Bone marrow (tissue), 2 donors: ENCODE measurements at regions not wholly inside any gene's neighbourhood (a gene's known extent, or its start where the extent isn't known, plus 50 kb on each side); places are given as distances from the start of the nearest gene placed in this dataset.

ENCODE experiments used
- DNase-seq, 2 donors: peaks; one replicate each; lab custom pipeline; 2025; lab: John Stamatoyannopoulos, UW

DNA sequence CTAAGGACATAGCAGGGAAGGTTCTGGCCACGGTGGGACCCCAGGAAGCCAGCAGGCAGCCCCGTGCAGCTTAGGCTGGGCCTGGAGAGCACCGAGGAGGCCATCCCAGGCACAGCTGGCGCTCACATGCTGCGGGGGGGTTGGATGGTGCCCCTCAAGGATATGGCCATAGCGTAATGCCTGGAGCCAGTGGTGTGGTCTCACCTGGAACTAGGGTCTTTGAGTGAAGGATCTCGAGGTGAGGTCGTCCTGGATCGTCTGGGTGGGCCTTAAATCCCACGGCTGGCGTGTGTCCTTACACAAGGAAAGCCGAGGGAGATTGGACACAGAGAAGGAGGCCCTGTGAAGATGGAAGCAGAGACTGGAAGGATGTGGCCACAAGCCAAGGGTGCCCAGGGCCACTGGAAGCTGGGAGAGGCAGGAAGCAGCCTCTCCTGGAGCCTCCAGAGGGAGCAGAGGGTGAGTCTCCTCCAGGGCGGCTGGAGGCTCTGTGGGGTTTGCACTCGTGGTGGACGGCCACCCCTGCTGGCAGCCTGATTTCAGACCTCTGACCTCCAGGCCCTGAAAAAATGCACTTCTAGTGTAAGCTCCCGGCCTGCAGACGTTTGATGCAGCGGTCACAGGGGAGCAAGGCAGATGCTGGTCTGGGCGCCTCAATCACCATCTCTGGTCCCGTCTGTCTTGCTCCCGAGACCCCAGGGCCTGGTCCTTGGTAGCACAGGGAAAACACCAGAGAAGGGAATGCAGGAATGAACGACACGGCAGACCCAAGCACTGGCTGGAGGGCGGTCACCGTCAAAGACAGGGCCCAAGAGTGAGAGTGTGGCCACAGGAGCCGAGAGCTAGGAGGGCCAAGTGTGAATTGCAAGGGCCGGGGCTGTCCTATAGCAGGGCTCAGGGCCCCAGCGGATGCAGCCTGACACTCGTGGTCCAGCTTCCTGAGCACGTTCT is 218.6 kb downstream of the KIF26A start:
- no peak for DNase-seq

DNA sequence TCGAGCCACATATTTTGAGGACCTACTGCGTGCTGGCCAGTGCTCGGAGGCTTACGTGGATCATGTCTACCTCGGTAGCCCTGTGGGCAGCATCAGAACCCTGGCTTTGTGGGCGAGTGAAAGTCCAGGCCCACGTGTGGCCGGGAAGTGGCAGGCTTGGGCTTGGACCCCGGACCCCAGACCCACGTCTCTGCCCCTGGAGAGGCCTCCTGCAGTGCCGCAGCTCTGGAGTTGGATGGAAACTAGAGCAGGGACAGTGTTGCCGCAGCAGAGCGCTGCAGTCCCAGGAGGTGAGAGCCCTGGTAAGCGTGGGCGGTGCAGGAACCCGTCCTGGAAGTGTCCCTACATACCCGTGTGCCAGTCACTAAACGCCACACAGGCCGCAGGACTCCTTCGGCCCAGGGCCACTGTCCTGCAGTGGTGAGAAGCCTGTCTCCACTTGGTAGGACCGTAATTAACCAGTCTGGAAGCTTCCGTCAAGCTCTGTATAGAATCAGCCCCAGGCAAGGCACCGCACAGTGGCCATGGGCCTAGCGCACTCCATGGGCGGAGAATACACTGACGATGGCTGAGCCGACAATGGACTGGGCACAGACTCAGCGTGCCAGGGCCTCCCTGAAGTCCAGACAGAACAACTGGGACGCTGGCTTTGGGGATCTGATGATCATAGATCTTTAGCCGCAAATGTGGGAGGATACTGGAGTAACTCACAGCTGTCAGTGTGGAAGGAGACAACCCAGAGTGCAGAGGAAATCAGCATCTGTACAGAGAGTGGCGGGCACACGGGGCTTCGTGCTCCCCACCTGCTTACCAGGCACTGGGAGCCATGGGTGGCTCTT is 219.5 kb downstream of the KIF26A start:
- DNase-seq, result no peak

DNA sequence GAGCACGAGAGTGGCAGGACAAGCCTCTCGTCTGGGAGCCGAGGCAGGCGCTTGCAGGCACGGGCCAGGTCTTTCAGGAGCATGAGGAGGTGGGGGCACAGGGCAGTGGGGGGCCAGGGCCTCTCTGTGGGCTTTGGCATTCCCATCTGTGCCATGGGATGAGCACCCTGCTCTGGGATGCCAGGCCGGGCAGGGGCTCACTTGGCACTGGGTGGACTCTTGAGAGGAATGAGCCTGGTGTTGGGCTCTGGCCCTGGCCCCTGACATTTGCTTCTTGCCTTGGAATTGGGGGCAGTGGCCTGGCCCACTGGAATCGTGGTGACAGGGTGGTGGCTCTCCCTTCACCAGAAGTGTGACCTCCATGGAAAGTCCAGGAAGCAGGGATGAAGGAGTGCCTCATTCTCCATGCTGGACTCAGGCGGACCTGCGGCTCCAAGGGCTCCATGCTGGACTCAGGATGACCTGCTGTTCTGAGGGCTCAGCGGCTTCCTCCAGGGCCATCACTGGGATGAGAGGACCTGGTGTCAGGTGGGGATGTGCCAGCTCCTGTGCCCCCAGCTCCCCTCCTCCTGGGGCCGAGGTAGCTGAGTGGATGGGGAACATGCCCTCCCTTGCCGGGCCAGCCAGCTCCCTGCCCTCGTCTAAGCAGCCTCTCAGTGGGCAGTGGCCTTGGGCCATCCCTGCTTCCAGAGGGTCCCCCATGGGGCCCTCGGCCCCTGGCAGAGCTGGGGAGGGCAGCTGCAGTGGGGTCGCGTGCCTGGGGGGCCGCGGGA is 220.3 kb downstream of the KIF26A start:
- no peak for DNase-seq

DNA sequence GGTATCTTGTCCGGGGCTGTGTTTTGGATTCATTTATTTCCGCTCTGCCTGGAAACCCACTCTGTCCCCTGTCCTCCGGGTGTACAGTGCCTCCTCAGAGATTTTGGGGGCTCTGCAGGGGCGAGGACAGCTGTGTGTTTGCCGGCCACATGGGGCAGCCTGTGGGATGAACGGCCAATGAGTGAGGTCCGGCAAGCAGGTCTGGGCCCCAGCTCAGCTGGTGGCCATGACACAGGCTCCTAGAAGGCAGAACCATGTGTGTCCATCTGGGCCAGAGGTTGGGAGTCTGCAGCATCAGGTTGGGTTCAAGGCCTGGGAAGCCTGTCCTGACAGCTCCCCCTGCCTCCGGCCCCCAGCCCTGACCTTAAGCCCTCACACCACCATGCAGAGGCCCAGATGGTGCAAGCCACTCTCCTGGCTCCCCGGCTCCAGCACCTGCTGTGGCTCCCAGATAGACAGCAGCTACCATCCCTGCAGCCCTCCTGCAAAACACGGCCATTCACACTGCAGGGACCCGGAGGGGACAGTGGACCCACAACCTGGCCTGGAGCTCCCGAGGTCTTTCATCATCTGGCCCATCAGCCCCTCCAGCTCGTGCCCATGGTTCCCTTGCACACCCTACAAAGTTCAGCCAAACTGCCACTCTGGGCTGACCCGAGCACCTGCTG is 220.1 kb upstream of the C14orf180 start:
- DNase-seq, result no peak

DNA sequence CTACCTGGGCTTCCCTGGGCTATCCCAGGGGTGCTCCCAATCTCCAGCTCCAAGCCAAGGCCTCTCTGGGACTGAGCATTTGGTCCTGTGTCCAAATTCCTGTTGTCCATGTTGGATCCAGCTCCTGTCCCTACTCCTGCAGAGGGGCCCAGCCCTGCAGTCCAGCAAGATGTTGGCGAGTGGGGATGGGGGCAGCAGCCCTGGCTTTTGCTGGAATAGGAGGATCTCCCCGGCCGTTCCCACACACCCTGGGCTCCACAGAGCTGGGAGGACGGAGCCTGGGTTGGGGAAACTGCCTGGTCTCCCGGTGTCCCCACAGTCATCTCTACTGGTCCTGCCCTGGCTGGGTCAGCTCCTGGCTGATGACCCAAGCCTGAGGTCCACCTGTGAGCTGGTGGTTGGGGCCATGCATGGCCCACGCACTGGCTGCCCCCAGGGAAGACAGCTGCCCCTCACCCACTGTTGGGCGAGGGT is 219.6 kb upstream of the C14orf180 start:
- no peak for DNase-seq

DNA sequence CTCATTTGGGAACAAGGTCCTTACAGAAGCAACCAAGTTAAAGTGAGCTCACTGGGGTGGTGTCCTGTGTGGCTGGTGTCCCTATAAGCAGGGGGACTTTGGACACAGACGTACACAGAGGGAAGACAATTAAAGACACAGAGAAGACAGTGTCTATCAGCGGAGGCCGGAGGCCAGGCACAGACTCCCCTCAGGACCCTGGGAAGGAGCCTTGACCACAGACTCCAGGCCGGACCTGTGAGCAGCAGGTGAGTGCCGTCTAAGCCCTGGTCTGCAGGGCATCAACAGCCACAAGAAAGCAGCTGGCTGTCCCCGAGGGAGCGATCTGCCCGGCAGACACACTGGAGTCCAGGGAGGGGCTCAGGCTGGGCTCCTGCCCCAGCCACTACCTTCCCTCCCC is 219.1 kb upstream of the C14orf180 start:
- DNase-seq, result no peak

DNA sequence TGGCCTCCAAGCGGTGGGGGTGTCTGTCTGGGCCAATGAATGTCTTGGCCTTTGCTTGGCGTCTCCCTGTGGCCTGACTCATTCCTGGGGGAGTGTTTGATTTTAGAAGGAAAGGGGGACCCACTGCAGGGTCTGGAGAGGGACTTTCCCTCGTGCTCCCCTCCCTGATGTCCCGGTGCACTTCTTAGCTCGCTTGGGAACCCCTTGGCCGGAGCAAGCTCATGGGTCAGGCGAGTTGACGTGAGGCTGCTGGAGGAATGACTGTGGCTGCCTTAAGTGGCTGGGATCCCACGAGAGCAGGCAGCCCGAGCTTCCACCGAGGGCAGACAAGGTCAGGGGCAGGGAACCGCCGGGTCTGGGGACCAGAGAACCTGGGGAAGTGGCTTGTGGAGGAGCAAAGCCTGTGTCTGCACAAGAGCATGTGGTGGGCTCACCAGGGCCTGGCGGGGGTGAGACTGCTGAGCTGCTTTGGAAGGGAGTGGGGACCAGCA is 218.4 kb upstream of the C14orf180 start:
- no peak for DNase-seq

DNA sequence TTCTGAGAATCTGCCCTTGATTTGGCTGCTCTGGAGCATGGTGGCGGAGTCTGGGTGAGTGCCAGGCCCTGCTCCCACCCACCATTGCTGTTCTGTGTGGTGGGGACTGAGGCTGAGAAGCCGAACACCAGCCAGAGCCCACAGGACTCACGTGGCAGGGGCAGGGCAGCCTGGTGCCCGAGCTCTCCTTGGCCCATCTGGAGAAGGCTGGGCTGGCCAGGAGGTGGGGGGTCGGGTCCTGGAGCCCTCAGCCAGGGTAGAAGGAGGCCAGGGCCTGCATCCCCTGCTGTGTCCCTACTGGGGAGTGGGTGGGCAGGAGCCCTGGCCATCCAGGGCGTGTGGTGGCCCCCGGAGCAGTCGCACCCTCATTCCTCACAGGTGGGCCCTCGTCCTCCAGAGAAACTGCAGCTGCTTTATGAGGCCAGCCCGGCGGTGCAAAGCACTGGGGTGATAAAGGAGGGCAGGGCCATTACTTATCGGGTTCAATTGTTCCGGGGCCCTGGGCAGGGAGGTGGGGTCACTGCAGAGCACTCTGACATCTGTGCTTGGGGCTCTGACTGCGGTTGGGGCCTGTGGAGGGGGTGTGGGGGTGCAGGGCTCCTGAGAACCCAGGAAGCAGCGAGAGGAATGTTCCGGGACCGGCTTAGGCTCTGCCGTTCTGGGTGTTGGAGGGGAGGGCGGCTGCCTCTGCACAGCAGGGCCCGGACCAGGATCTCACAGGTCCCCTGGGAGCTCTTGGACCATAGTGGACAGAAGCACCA is 217.5 kb upstream of the C14orf180 start:
- no peak for DNase-seq

DNA sequence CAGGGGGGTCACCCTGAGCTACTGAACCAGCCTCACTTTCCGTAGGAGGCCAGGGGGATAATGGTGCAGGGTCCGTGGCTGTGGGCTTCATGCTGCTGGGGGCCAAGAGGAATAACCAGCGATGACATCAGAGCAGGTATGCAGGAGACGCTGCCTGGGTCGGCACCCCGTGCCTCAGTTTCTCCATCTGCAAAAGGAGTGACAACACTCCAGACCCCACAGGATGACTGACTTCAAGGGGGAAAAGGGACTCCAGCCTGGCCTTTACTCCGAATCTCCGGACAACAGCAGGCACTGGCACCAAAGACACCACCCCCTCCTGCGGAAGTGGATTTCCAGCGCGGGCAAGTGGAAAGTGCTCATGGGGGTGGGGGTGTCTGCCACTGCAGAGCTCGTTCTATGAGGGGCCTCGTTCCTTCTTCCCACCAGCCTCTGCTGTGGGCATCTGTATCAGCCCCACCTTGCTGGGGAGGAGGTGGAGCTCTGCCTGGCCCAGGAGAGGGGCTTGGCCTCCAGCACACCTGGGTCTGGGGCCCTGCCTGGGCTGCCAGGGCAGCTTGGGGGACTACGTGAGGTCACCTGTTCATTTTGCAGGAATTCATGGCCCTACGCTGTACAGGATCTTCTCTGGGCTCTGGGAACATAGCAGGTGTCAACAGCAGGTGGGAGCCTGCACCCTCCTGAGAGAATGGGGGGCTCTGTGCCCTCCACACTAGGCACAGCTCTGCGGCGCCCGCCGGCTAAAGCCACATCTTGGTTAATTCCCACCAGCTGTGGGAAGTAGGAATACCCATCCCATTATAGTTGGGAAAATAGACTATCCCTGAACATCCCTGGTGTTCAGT is 216.6 kb upstream of the C14orf180 start:
- DNase-seq, result no peak

DNA sequence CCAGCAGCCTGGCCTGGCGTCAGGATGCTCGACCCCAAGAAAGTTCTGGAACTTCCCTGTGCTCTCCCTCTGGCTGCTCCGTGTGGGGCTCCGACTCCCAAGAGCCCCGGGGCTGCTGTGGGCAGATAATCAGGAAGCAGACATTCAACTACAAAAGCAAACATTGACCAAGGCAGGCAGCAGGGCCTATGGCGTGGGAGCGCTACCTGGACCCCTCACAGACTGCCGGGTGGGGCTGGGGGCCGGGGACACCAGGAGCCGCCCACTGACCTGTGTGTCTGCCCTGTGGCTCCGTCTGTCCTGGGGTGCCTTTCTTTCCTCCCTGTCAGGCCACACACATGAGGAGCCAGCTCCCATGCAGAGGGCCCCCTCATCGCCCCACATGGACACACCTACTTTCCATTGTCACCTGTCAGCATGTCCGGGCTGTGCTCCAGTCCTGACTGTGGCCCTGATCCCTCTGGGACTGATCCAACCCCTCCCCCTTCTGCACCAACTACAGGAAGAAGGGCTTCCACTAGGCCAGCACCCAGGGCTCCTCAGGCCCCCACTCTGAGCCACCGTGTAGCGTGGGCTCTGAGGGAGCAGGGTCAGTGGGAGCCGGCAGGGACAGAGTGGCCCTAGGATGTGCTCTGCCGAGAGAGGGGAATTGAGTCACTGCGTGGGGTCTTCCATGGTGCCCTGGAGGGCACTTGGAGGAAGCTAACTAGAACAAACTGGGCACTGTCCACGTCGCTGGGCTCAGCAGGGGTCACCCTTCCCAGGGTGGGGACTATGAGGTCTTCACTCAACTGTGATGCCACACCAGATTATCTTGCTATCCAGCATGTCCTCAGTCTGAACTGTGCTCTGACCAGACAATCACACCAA is 215.4 kb upstream of the C14orf180 start:
- no peak for DNase-seq

DNA sequence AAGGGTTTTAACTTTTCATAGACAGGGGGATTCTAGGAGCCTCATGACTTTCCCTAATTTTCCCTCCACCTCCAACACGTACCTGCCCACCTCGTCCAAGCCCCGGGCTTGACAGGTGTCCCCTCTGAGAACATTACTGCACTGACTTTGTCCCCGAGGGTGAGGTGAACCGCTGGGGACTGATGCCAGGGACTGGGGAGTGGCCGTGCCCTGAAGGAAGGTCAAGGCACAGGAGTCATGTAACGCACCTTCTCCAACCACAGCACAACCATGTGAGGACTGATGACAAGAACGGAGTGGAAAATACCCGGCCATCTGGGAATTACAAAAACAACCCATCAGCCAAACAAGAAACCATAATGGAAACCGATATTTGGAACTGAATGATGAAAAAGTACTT is 214.7 kb upstream of the C14orf180 start:
- no peak for DNase-seq

DNA sequence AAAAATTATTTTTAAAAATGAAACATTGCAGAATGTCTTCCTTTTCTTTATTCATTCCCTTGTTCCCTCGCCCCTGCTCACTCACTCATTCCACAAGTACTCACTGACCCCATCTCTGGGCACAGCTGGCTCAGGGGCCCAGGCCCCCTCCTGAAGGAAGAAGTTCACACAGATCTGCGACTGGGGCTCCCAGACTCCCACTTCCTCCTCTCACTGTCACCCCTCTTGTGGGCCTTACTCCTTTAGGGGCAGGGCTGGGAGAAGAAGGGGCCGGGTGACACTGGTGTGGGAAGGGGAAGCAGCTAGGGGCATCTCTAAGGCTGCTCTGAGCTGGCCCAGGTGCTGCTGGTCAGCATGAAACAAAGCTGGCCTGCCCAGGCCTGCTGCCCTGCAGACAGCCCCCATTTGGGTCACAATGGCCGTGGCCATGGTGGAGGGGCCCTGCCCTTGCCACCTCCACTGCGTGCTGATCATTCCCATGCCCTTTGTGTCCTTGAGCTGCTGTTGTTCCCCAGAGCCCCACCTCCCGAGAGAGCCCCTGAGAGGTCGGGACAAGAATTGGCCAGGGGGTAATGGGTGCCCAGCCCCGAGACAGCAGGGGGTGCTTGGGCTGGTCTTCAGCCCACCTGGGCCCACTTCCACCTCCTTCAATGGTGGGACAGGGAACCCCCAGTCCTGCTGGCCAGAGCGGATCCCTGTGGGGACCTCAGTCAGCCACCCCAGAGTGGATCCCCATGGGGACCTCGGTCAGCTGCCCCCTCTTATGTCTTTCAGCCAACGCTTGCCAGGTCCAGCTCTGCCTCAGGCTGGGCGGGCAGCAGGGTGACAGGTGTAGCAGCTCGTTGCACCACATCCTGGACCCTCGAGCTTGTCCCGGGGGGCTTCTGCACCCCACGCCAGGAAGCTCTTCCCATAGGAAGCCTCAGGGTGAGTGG is 212.4 kb upstream of the C14orf180 start:
- DNase-seq, result no peak

DNA sequence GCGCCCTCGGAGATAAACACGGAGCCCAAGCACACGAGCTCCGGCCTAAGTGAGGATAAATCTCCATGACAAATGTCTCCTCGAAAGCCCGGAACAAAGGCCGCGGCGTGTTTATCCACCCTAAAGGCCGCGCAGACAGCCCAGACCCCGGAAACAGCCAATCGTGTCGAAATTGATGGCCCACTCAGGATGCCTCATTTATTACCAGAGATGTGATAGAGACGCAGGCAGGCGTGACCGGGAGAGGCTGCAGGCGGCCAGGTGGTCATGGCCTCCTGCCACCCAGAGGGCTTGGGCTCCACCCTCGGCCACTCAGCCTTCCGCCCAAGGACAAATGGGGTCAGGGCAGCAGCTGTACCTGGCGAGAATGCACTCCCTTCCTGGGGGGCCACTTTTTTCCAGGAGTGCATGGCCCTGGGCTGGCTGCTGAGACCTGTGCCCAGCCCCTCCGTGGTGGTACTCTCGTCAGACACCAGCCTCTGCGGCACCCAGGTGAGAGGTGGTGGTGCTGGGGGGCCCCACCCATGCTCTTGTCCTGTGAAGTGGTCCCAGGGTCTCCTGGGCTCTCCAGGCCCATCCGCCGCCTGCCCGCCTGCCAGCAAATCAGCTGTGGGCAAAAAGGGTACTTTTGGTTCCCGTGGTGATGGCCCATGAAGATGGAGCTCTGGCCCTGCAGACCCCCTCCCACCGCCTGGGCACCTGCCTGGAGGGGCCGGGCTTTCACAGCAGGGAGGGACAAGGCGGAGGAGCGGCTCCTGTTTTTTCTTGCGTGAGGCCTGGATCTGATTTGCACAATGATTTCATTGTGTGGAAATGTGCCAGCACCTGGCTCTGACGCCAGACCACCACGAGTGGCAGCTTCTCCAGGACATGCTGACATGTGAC is 211.5 kb upstream of the C14orf180 start:
- no peak for DNase-seq

DNA sequence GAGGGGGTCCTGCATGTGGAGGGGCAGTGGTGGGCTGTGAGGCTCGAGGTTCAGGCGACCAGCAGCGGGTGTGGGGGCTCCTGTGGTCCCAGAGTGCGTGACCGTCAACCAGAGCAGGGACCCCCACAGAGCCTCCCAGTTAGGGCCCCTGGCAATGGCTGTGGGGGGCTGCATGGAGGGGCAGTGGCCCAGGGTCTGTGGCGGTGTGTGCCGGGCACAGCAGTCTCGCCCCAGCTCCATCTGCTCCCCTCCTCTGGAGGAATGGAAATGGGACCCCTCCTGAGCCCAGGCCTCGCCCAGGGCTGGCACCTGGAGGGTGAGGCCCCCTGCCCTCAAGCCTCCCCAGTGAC is 210.8 kb upstream of the C14orf180 start:
- DNase-seq, result no peak

DNA sequence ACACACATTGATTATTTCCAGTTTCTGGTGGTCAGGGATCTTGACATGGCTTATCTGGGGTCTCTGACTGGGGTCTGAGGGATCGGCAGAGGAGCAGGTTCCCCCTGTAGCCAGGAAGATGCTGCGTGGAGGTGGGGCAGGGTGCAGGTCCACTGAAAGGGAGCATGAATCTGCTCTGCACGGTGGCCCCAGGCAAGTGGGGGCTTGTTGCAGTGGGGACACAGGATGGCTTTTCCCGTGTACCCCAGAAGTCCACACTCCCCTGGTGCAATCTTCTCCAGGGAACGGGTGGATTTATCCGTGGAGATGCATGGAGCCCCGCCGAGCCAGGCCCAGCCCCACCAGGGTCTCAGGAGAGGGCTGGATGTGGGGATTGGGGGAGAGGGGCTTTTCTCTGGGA is 210.4 kb upstream of the C14orf180 start:
- DNase-seq, result no peak

DNA sequence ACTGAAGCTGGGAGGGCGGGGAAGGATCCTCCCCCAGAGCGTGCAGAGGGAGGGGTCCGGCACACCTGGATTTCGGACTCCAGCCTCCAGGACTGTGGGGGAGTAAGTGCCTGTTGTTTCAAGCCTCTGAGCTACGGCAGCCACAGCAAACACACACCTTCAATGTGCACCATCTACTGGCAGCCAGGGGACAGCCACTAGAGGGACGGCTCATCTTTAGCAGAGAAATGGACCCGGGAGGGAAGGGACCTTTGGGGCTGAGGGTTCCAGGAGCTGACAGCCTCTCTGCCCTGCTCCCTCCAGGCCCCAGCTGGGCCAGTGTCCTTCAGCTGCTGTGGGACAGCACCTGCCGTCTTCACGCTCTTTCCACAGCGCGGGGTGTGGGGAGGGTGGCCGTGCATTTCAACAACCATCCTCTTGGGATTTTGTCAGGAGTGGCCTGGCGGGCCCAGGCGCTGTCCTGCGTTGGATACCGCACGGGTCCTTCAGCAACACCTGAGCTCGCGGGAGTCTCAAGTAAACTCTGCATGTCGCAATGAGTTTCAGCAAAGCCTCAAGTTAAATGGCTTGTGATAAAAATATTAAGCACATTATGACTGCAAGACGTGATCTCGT is 209.2 kb upstream of the C14orf180 start:
- DNase-seq, result no peak
